ENCODE measurements at regions not wholly inside any gene's neighbourhood (a gene's known extent, or its start where the extent isn't known, plus 50 kb on each side); places are given as distances from the start of the nearest gene placed in this dataset.

- no peak for DNase-seq
Measured at GRCh38 chr9:20291201-20291600, 331.1 kb downstream of the MLLT3 start.

- DNase-seq, result no peak
Measured at GRCh38 chr9:20290257-20290656, 332.0 kb downstream of the MLLT3 start.

GRCh38 chr9:20289423-20290010 lies 332.8 kb downstream of the MLLT3 start:
- DNase-seq, result no peak

- no peak for DNase-seq
Measured at GRCh38 chr9:20286969-20287368, 335.3 kb downstream of the MLLT3 start.

GRCh38 chr9:20286154-20286700 lies 336.1 kb downstream of the MLLT3 start:
- DNase-seq, result no peak

GRCh38 chr9:20284601-20285289 lies 337.6 kb downstream of the MLLT3 start:
- DNase-seq, result no peak

GRCh38 chr9:20280330-20280729 lies 342.0 kb downstream of the MLLT3 start:
- DNase-seq, result peak; percentile 5

GRCh38 chr9:20276762-20277161 lies 345.5 kb downstream of the MLLT3 start:
- no peak for DNase-seq

GRCh38 chr9:20271723-20272122 lies 350.6 kb downstream of the MLLT3 start:
- DNase-seq, result no peak

- DNase-seq, result no peak
Measured at GRCh38 chr9:20271096-20271495, 351.2 kb downstream of the MLLT3 start.

- no peak for DNase-seq
Measured at GRCh38 chr9:20270161-20270560, 352.1 kb downstream of the MLLT3 start.

GRCh38 chr9:20269620-20270019 lies 352.7 kb downstream of the MLLT3 start:
- DNase-seq, result no peak

- no peak for DNase-seq
Measured at GRCh38 chr9:20264896-20265295, 357.4 kb downstream of the MLLT3 start.

GRCh38 chr9:20262611-20263010 lies 359.7 kb downstream of the MLLT3 start:
- DNase-seq, result no peak

GRCh38 chr9:20256284-20256948 lies 365.9 kb downstream of the MLLT3 start:
- no peak for DNase-seq

- no peak for DNase-seq
Measured at GRCh38 chr9:20255052-20255451, 367.2 kb downstream of the MLLT3 start.

- no peak for DNase-seq
Measured at GRCh38 chr9:20253635-20254034, 368.7 kb downstream of the MLLT3 start.

- DNase-seq, result no peak
Measured at GRCh38 chr9:20252778-20253177, 369.5 kb downstream of the MLLT3 start.

GRCh38 chr9:20250791-20251190 lies 371.5 kb downstream of the MLLT3 start:
- DNase-seq, result no peak

- no peak for DNase-seq
Measured at GRCh38 chr9:20244271-20244670, 378.0 kb downstream of the MLLT3 start.

- no peak for DNase-seq
Measured at GRCh38 chr9:20243841-20244240, 378.5 kb downstream of the MLLT3 start.

GRCh38 chr9:20242510-20243189 lies 379.6 kb downstream of the MLLT3 start:
- peak; percentile 54 for DNase-seq

- no peak for DNase-seq
Measured at GRCh38 chr9:20240498-20240897, 381.8 kb downstream of the MLLT3 start.

Data from hematopoietic multipotent progenitor cell treated with erythropoietin and hydrocortisone succinate and interleukin-3 and kit ligand, for 6 days (in vitro differentiated cells).